Sigmoid colon (tissue), 6 donors: ENCODE measurements at regions not wholly inside any gene's neighbourhood (a gene's known extent, or its start where the extent isn't known, plus 50 kb on each side); places are given as distances from the start of the nearest gene placed in this dataset.

Experiments used
- DNase-seq: peaks from one replicate; pipeline ENCODE4 v3.0.0-alpha.2; 2019
- H3K27ac ChIP-seq, 4 donors: fragments of 200-600 bp; sonication (generic); one replicate each; pipeline ENCODE4 v1.5.1; 2016 to 2019; ENCODE audit warnings: mild to moderate bottlenecking in 1 of 4
- H3K27me3 ChIP-seq, 3 donors: fragments of 200-600 bp; sonication (generic); one replicate each; pipeline ENCODE4 v1.5.1; 2019; ENCODE audit warnings: mild to moderate bottlenecking in 1 of 3
- H3K36me3 ChIP-seq, 4 donors: fragments of 200-600 bp; sonication (generic); one replicate each; pipeline ENCODE4 v1.5.1; 2016 to 2019
- H3K4me1 ChIP-seq, 4 donors: fragments of 200-600 bp; sonication (generic); one replicate each; pipeline ENCODE4 v1.5.1; 2017 to 2019
- H3K4me3 ChIP-seq, 4 donors: fragments of 200-600 bp; sonication (generic); one replicate each; pipeline ENCODE4 v1.5.1; 2017 to 2019; ENCODE audit warnings: mild to moderate bottlenecking in 2 of 4, moderate library complexity in 1 of 4
- H3K9me3 ChIP-seq, 4 donors: fragments of 200-600 bp in 3 of 4; sonication (generic) in 3 of 4; one replicate each; pipeline versions ENCODE4 v1.5.1 to v1.6.1; 2013 to 2019
- CTCF ChIP-seq, 4 experiments: fragments of 450-650 bp in 3 of 4; fragments of 200-600 bp in 1 of 4; IDR thresholded peaks; one replicate each; pipeline ENCODE4 v1.5.1; 2016 to 2019; ENCODE audit warnings: antibody characterized with exemption in 4 of 4, mild to moderate bottlenecking in 3 of 4, moderate library complexity in 2 of 4
- EP300 ChIP-seq, 4 donors: sonication (generic); formaldehyde crosslinking; IDR thresholded peaks; one replicate each; pipeline ENCODE4 v1.6.1; 2017; ENCODE audit warnings: antibody characterized with exemption in 4 of 4
- POLR2A ChIP-seq, 2 donors: fragments of 450-650 bp; IDR thresholded peaks; one replicate each; pipeline ENCODE4 v1.6.1; 2016; ENCODE audit warnings: antibody characterized with exemption in 2 of 2, mild to moderate bottlenecking in 2 of 2, moderate library complexity in 2 of 2
- POLR2AphosphoS5 ChIP-seq, 4 donors: sonication (generic); formaldehyde crosslinking; IDR thresholded peaks; one replicate each; pipeline ENCODE4 v1.6.1; 2017; ENCODE audit warnings: antibody characterized with exemption in 4 of 4
- WGBS, 2 donors: extraction: QIAGEN DNeasy Blood & Tissue Kit; methylation state at CpG; one replicate each; pipeline ENCODE4 v1.1.7; 2013; 5-methylcytosine and 5-hydroxymethylcytosine counted together
- intact Hi-C: fragments of 100-400 bp; cut with DNase I; formaldehyde crosslinking; loops from one replicate; pipeline ENCODE4 v1.15.1; 2023
- donor health status: healthy with polysubstance abuse.
- donor health status: healthy.

DNA sequence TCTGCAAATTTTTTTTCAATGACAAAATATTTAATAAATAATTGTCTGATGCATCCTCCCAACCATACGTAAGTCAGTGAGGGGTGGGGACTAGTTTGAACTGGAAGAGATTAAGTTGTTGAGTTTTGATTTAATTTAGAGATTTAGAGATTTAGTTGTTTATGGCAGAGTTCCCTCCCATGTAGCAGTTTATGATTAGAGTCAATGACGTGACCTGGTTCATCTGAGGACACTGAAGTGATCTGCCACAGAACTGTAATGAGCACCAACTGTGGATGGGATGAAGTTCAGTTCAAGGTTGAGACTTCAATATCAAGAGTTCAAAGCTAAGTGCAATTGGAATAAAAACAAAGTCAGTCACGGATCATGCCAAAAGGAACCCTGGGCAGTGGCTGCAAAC, 609.3 kb downstream of the NOVA1 start:
- WGBS, 2 donors, result 49 to 72% methylated on average over 3 of the region's 3 CpGs
- intact Hi-C loops, result no loop called here
- Histone ChIP-seq H3K4me1 (no peaks in the 10 kb centered on the region), H3K36me3 (no peaks in the 10 kb centered on the region), H3K27me3 (no peaks in the 10 kb centered on the region), H3K27ac (no peak overlapping the region), H3K9me3 (peaks cover 0 to 5% (median 2%) of the 10 kb centered on the region in 4 donors), H3K4me3 (no peak overlapping the region)
- no peak for DNase-seq
- TF ChIP-seq POLR2AphosphoS5 (IDR thresholded peaks at IDR 0.05) (no peak), EP300 (IDR thresholded peaks at IDR 0.05) (no peak), POLR2A (IDR thresholded peaks at IDR 0.05) (no peak), CTCF (IDR thresholded peaks at IDR 0.05) (no peak)

DNA sequence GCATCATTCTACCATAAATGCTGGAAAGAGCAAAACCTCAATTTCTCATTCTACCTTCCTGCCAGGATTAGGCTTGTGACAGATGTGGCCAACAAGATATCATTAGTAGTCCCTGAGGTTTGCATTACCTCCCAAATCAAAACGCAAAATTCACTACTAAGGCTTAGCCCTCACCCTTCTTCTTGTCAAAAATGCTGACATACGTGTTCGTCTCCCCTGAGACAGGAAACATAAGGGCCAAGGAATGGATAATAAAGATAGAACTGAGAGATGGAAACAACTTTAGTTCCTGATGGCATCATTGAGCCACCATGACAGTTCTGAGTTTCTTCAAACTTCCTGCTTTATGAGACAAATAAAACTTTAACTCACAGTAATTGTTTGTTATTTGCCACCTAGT, 642.1 kb downstream of the NOVA1 start:
- H3K4me3 ChIP-seq, result no peak overlapping the region
- DNase-seq, result no peak
- H3K9me3 ChIP-seq, result no peaks in the 10 kb centered on the region
- no peaks in the 10 kb centered on the region for H3K36me3 ChIP-seq
- TF ChIP-seq CTCF (IDR thresholded peaks at IDR 0.05) (no peak), POLR2AphosphoS5 (IDR thresholded peaks at IDR 0.05) (no peak), EP300 (IDR thresholded peaks at IDR 0.05) (no peak), POLR2A (IDR thresholded peaks at IDR 0.05) (no peak)
- no peak overlapping the region for H3K27ac ChIP-seq
- no peaks in the 10 kb centered on the region for H3K27me3 ChIP-seq
- 83 to 88% methylated on average over 3 of the region's 3 CpGs for WGBS, 2 donors
- intact Hi-C loops, result no loop called here
- H3K4me1 ChIP-seq, result peaks cover 0 to 17% (median 13%) of the 10 kb centered on the region in 4 donors

DNA sequence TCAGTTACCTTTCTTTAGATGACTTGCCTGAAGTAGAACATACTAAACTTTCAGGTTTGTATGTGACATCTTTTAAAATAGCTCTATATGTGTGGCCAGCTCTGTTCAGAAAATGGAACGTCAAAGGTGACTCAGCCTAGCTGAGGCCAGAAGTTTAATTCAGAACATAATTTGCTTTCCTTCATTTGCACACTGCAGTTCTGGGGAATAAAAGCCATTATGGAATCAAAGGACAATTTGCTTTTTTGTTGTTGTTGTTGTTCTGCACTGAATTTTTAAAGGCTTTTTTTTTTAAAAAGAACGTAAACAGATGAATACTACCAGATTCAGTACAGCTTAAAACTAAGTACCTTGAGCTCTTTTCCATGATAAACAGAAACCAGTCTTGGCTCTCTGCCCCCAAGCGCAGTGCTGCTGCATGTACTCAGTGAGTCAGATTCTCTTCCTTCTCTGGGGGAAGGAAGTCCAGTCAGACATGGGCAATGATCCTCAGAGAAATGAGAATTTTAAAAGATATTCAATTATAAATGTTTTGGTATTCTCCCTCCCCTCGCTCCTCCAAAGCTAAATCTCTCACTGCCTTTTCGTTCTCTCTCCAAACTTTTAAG, 644.2 kb downstream of the NOVA1 start:
- peaks cover 0 to 17% (median 13%) of the 10 kb centered on the region in 4 donors for H3K4me1 ChIP-seq

DNA sequence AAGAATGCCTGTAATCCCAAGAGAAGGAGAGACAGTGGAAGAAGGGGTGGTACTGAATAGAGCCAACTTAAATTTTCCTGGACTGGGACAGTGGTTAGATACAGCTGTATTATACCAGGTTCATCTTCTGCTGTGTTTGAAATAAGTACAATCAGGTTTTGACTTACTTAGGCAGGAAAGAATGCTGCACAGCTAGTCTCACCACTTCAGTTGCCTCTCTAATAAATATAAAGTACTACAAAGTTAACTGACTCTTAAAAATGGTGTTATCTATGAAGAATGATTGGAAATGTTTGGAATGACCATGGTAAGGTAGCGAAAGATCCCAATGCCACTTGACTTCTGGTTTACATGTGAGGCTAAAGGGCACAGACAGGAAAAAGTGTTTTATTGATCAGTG, 652.1 kb downstream of the NOVA1 start:
- whole genome bisulfite sequencing, 2 donors, result 61 to 79% methylated on average over 1 of the region's 1 CpG
- intact Hi-C loops, result no loop called here
- TF ChIP-seq EP300 (IDR thresholded peaks at IDR 0.05), result no peak
- no peak for TF ChIP-seq POLR2A (IDR thresholded peaks at IDR 0.05)
- TF ChIP-seq POLR2AphosphoS5 (IDR thresholded peaks at IDR 0.05), result no peak
- no peak for TF ChIP-seq CTCF (IDR thresholded peaks at IDR 0.05)
- DNase-seq, result no peak
- no peaks in the 10 kb centered on the region for H3K27me3 ChIP-seq
- H3K27ac ChIP-seq, result no peak overlapping the region
- no peaks in the 10 kb centered on the region for H3K36me3 ChIP-seq
- H3K9me3 ChIP-seq, result no peaks in the 10 kb centered on the region
- H3K4me3 ChIP-seq, result no peak overlapping the region
- H3K4me1 ChIP-seq, result no peaks in the 10 kb centered on the region

More for the DNA sequence above, 644.2 kb downstream of the NOVA1 start:
- Histone ChIP-seq H3K27ac (peak overlapping the region; percentile 6 to 63 (median 48)), H3K9me3 (no peaks in the 10 kb centered on the region), H3K4me3 (no peak overlapping the region), H3K36me3 (no peaks in the 10 kb centered on the region), H3K27me3 (no peaks in the 10 kb centered on the region)
- TF ChIP-seq CTCF (IDR thresholded peaks at IDR 0.05), result no peak
- TF ChIP-seq EP300 (IDR thresholded peaks at IDR 0.05), result no peak
- peak in 1 of 4 donors; percentile 7 for TF ChIP-seq POLR2AphosphoS5 (IDR thresholded peaks at IDR 0.05)
- TF ChIP-seq POLR2A (IDR thresholded peaks at IDR 0.05), result no peak
- DNase-seq, result peak; percentile 86
- intact Hi-C loops, result no loop called here
- 74 to 78% methylated on average over 5 of the region's 5 CpGs for WGBS, 2 donors

- no peaks in the 10 kb centered on the region for H3K27me3 ChIP-seq
- no peak overlapping the region for H3K27ac ChIP-seq
- H3K4me1 ChIP-seq, result no peaks in the 10 kb centered on the region
- H3K9me3 ChIP-seq, result no peaks in the 10 kb centered on the region
- H3K36me3 ChIP-seq, result no peaks in the 10 kb centered on the region
- TF ChIP-seq CTCF (IDR thresholded peaks at IDR 0.05) (no peak), POLR2AphosphoS5 (IDR thresholded peaks at IDR 0.05) (no peak)
- H3K4me3 ChIP-seq, result no peak overlapping the region
- intact Hi-C loops, result no loop called here
- no peak for DNase-seq
- WGBS, 2 donors, result 61 to 81% methylated on average over 4 of the region's 4 CpGs
Measured at GRCh38 chr14:25944020-25944419, 653.8 kb downstream of the NOVA1 start.
